NCI-H187 treated with DMSO at 0.1 percent for 48 hours (cell line): ENCODE measurements at regions not wholly inside any gene's neighbourhood (a gene's known extent, or its start where the extent isn't known, plus 50 kb on each side); places are given as distances from the start of the nearest gene placed in this dataset.

Source experiments
- DNase-seq: peaks from one replicate; lab custom pipeline; 2025; lab: John Stamatoyannopoulos, UW

- DNase-seq = no peak
Measured at GRCh38 chr15:31871166-31871886, 159.0 kb upstream of the CHRNA7 start.

- DNase-seq = no peak
Measured at GRCh38 chr15:31871887-31872281, 158.4 kb upstream of the CHRNA7 start.

- no peak for DNase-seq
Measured at GRCh38 chr15:31887246-31887645, 143.1 kb upstream of the CHRNA7 start.

GRCh38 chr15:31892513-31892912 lies 137.8 kb upstream of the CHRNA7 start:
- DNase-seq = no peak

GRCh38 chr15:31893780-31894179 lies 136.5 kb upstream of the CHRNA7 start:
- DNase-seq = no peak

- no peak for DNase-seq
Measured at GRCh38 chr15:31897746-31898145, 132.6 kb upstream of the CHRNA7 start.

GRCh38 chr15:31901501-31901900 lies 128.8 kb upstream of the CHRNA7 start:
- no peak for DNase-seq

GRCh38 chr15:31905054-31905453 lies 125.3 kb upstream of the CHRNA7 start:
- DNase-seq = no peak

GRCh38 chr15:31925541-31925940 lies 104.8 kb upstream of the CHRNA7 start:
- no peak for DNase-seq

- no peak for DNase-seq
Measured at GRCh38 chr15:31930967-31931366, 99.3 kb upstream of the CHRNA7 start.

- DNase-seq = no peak
Measured at GRCh38 chr15:31932576-31932975, 97.7 kb upstream of the CHRNA7 start.

GRCh38 chr15:31934821-31935220 lies 95.5 kb upstream of the CHRNA7 start:
- no peak for DNase-seq

- DNase-seq = no peak
Measured at GRCh38 chr15:31953478-31953877, 76.8 kb upstream of the CHRNA7 start.

- DNase-seq = no peak
Measured at GRCh38 chr15:31954374-31955172, 75.7 kb upstream of the CHRNA7 start.

GRCh38 chr15:31955734-31956133 lies 74.6 kb upstream of the CHRNA7 start:
- DNase-seq = no peak

- no peak for DNase-seq
Measured at GRCh38 chr15:31957581-31957980, 72.7 kb upstream of the CHRNA7 start.

- DNase-seq = no peak
Measured at GRCh38 chr15:31964586-31965307, 65.6 kb upstream of the CHRNA7 start.

GRCh38 chr15:31970007-31970406 lies 60.3 kb upstream of the CHRNA7 start:
- DNase-seq = no peak

- DNase-seq = no peak
Measured at GRCh38 chr15:31973197-31973596, 57.1 kb upstream of the CHRNA7 start.

- DNase-seq = no peak
Measured at GRCh38 chr15:31974154-31974794, 56.0 kb upstream of the CHRNA7 start.

GRCh38 chr15:31974855-31975829 lies 55.2 kb upstream of the CHRNA7 start:
- no peak for DNase-seq
